ENCODE measurements at regions not wholly inside any gene's neighbourhood (a gene's known extent, or its start where the extent isn't known, plus 50 kb on each side); places are given as distances from the start of the nearest gene placed in this dataset.
"Not testable (repeated sequence)": the region's sequence is repeated elsewhere in the genome, so short reads cannot be mapped to it uniquely, and the experiment has no call there.

DNA sequence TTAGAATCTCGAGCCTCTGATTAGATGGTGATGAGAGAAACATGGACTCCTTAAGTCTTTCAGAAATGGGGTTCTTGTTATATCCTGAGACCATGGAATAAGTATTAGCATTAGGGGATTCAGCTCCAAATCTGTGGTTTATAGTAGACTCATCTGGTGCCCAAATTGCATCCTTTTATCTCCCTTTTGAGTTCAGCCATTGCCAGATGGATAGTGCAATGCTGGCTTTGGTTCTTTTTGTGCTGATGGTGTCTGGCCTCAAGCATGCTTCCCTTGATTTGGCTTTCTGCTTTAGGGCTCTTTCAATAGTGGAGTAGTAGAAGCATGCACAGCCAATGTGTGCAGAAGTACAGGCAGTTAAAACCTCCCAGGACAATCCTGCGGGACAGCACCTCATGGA lies 306.4 kb downstream of the TSN start:
- DNase-seq (ENCODE audit: low read depth) = no peak

DNA sequence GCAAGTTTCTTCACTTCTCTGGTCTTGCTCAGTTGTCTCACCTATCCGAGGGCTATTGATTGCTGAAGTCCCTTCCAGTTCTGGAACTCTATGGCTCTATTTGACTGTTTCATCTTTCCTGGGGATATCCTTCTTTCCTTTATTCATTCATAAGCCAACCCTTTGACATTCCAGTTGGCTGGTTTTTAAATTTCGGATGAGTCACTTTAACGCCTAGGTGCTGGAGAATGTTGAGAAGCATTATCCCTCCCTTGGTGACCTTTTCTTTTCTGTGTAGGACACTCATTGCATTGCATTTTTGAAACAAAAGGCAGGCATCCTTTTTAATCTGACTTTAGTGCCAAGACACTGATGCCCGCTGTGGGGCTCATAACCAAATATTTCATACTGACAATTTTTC lies 307.1 kb downstream of the TSN start:
- no peak for DNase-seq (ENCODE audit: low read depth)

DNA sequence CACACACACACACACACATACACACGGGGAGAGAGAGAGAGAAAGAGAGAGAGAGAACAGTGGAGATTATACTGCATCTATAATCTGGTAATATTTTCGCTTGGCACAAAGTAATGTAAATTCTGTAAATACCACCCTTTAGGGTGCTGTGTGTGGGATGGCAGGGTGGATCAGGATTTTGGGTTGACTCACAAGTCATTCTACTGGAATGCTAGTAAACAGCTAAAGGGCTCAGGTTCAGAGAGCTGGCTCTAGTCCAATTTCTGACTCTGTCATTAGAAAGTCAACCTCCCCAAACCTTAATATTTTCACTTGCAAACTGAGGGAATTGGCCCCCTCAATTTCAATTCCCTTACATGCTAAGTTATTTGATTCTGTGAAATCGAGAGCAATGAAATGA lies 308.3 kb downstream of the TSN start:
- no peak for DNase-seq (ENCODE audit: low read depth)

DNA sequence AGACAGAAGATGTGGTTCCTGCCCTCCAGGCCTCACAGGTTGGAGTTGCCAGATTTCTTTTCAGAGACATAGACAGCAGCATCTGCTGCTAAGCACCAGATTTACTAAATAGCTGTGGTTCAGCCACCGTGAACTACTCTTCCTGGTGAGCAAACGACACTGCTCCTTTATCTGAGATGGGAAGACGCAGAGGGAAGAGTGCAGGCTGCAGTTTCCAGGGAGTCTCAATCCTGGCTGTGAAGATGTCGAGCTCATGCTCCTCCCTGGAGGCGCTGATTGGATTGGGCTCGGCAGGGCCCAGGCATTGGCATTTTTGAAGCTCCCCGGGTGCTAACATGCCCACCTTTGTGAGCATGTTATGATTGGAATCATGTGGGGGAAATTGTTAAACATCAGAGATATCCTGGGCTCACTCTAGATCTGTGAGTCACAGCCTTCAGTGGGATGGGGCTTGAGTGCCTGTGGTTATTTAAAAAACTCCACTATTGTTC lies 314.8 kb downstream of the TSN start:
- DNase-seq (ENCODE audit: low read depth) = no peak

DNA sequence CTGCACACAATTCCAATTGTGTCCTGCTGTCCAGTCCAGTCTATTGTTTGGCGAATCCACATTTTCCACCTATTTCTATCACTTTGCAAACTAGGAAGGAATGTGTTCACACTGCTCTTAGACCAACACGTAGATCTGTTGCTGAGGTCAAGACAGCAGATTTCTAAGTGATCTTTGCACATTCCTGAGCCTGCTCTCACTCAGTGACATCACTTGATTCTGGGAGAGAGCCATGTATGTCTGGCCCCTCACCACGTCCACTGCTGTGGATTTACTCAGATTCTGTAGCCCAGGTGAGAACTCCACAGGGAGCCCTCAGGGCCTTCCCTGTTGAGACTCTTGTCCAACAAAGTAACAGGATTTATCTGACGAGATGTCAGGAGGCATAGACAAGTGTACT lies 317.2 kb downstream of the TSN start:
- DNase-seq (ENCODE audit: low read depth) = no peak

DNA sequence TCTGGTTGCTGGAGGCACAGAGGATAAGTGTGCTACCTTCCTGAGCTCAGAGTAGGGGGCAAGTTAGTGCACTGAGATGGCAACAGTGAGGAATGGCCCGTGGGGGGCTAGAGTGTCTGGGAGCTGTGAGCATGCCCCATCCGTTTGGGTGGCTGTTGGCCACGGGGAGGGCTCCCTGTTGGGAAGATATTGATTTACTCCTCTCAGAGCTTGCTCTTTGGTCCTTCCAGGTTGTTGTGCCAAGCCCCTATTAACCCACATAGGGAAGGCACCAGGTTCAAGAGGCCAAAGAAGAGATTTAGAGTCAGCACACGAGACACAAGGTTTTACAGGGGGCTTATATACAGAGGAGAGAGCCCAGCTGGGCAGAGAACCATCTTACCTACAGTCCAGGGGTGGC lies 318.8 kb downstream of the TSN start:
- no peak for DNase-seq (ENCODE audit: low read depth)

DNA sequence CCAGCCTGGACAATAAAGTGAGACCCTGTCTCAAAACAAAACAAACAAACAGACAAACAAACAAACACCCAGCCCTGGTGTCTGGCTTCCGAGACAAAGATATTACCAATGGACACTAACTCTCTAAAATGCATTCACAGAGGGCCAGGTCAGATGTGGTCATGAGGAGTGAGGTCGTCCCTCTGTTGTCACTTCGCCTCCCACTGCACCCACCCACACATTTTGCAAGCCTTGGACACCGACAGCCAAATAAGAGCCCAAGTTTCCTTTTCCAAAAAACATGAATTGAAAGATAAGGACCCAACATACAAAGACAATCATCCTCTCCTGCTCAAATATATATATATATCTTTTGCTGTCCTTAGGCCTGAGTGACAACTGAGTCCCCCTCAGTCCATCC lies 319.9 kb downstream of the TSN start:
- DNase-seq (ENCODE audit: low read depth) = no peak

DNA sequence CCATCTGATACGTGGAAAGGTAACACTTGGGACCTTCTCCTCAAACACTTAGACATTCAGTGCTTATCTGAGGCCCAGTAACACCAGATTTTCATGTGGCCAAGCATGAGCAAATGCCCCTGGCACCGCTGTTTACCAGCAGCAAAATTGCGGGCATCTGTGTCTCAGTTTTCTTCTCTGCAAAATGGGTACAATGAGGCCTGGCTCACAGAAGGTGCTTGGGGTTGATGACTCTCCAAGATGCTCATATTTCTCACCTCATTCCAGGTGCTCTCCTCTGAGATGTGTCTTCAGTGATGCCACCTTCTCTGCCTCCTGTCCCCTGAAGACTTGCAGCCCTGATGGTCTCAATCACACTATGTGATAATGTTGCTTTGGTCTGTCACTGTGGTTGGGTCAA lies 321.7 kb downstream of the TSN start:
- no peak for DNase-seq (ENCODE audit: low read depth)

DNA sequence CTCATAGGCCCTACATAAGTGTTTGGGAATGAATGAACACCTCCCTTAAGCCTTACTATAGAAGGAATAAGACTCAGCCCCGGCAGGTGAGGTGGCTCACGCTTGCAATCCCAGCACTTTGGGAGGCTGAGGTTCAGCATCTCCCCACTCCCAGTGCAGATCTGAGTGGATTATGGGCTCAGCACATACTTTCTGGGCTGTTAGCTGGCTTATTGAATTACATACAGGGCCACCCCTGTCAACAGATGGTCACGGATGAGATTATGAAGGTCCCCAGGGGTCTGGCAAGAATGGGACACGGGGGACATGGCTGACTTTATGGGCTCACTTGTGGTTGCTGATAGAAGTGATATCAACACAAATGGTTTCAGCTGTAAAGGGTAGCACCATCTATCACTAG lies 322.3 kb downstream of the TSN start:
- DNase-seq (ENCODE audit: low read depth) = no peak

DNA sequence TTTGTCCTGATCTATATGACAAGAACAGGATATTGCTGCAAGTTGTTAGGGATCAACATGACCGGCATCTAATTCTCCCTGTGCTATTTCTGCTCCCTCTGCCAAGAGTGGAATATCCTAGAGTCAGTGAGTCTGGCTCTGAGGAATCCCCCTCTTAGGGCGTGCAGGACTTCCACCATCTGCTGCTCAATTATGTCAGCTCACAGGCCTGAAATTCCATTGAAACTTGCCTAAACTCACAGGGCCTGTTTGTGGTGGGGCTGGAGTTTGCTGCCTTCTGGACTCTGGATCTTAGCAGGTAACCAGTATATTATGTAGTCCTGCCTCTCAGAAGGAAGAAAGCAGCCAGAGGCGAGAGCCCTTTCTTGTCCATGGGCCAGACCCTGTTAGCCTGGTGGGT lies 323.0 kb downstream of the TSN start:
- DNase-seq (ENCODE audit: low read depth) = no peak

DNA sequence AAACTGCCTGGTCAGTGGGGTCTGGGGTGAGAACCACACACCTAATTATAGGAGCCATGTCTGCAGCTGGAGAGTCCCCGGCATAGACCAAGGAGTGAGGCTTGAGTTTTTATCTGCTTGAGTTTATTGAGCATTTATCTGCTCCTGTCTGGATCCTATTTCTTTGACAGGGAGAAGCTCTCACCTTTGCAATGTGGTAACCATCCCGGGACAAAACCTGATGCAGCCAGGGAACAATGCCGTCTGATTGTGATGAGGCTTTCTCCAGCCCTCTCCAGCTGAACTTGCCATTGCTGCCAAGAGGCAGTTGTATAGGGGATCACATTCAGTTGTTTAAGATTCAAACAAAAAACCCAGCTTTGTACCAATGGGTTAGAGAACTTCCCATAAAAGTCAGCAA lies 324.4 kb downstream of the TSN start:
- no peak for DNase-seq (ENCODE audit: low read depth)

DNA sequence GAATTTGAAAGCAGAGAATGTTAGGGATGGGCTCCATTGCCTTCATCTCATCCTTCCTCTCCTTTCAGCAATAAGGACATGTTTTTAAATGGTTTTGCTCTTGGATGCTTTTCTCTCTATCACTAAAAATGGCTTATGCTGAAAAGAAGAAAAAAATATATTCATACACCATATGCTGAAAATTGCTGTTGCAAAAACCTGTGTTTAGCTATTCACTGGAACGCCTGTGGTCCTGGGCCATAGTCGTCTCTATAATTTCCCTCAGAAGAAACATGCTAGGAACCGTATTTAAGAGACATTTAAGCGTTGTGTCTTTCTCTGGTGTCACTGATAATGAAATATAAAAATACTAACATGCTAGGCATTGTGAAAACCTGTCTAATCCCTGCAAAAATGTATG lies 324.9 kb downstream of the TSN start:
- no peak for DNase-seq (ENCODE audit: low read depth)

DNA sequence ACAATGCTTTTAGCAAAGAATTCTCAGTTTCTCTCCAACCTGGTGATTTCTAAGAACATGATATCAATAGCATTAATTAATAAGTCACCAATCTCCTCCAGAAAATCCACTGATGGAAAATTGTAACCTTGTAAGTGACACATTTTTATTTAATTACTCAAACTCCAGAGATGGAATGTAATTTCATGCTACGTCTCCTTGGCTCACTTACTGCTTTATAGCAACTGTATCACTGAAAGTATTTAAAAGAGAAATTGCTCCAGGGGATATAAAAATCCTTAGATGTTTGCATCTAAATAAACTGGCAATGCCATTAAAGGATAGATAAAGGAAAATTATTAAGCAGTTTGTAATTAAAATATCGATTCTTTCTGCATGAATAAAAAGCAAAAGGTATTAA lies 325.4 kb downstream of the TSN start:
- no peak for DNase-seq (ENCODE audit: low read depth)

DNA sequence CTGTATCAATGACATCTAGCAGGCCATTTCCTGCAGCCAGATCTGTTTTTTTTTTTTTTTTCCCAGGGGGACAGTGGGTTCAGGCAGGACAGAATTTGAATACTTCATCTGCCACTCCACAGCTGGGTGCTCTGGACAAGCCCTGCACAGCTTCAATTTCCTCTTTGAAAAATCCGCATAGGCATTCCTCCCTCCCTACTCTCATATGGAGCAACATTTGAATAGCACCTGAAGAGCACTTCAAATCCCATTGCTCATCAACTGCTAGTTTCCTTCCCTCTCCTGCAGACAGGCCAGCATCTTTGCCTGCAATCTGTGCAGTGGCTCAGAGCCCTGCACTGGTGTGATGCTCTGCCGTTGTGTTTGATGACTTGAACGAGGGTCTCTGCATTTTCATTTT lies 326.3 kb downstream of the TSN start:
- DNase-seq (ENCODE audit: low read depth) = no peak

DNA sequence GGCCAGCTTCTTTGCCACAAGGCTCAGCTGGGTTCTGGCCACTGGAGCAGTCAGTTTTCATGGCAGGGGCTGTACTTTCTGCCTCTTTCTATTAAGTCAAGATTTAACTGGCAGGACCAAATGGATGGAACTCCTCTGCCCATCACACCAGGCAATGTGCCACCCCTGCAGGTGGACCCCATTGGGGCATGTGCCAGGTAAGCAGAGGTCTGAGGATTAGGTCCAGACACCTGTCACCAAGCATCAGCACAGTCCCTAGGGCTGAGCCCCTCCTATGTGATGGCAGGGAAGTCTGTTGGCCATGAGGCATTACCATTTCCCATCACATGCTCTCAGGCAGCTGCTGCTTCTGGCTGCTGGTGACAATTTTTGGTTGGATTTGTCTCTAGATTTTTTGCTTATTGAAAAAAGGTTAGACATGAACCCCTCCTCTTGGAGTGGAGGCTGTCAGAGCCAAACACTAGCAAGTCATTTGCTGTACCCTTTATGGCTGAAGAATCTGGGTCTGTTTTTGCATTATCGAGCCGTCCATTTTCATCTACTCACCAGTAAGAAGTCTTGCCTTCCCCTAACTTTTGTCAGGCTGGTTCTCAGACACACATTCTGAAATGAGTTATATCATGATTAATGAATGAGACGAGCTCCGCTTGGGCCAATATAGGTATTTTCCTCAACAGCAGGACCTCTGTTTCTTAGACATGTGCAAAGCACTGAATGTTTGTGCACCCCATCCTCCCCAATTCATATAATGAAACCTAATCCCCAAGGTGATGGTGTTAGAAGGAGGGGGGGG lies 328.0 kb downstream of the TSN start:
- DNase-seq (ENCODE audit: low read depth) = no peak

DNA sequence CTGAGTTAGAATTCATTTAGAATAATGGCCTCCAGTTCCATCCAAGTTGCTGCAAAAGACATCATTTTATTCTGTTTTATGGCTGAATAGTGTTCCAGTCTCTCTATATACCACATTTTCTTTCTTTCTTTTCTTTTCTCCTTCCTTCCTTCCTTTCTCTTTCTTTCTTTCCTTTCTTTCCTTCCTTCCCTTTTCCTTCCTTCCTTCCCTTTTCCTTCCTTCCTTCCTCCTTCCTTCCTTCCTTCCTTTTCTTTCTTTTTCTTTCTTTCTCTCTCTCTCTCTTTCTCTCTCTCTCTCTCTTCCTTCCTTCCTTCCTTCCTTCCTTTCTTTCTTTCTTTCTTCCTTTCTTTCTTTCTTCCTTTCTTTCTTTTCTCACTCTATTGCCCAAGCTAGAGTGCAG lies 330.2 kb downstream of the TSN start:
- not testable (repeated sequence) for DNase-seq (ENCODE audit: low read depth)

DNA sequence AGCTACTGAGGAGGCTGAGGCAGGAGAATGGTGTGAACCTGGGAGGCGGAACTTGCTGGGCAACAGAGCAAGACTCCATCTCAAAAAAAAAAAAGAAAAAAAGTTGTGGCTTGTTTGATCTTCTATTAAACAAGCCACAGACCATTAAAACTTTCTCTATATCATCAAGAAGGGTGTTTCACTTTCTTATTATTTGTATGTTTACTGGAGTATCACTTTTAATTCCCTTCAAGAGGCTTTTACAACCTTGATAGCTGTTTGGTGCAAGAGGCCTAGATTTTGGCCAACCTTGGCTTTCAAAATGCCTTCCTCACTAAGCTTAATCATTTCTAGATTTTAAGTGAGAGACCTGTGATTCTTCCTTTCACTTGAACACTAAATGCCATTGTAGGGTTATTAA lies 339.1 kb downstream of the TSN start:
- DNase-seq (ENCODE audit: low read depth) = no peak

DNA sequence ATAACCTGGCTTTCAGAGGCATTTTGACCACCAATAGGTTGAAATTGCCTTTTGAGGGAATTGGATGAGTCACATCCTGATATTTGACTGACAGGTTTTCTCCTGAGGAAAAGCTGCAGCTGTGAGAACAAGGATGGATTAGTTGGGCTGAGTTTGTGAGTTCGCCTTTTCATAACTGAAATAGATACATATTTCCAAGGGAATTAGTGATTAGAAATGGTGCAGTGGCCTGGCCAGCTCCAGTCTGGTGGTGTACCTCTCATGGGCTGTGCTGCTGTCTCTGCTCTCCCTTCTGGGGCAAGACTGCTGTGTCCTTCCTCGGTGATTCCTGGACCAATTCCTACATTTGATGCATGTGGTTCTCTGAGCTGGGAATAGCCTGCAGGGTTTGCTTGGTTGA lies 341.3 kb downstream of the TSN start:
- no peak for DNase-seq (ENCODE audit: low read depth)

DNA sequence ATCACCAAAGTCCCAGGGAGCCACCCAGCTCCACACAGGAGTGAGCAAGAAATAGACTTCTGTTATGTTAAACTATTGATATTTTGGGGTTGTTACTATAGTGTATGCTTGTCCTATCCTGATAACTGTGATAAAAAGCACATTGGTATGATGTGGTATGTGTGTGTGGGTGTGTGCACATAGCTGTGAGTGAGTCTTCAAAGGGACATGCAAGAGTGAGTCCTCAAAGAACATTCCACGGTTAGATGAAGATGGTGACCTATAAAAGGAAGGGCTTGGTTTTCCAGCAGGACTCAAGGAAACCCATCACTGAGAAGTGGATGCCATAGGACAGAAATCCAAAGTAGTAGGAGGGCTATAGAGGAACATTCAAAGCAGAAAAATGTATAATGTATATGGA lies 342.9 kb downstream of the TSN start:
- no peak for DNase-seq (ENCODE audit: low read depth)

DNA sequence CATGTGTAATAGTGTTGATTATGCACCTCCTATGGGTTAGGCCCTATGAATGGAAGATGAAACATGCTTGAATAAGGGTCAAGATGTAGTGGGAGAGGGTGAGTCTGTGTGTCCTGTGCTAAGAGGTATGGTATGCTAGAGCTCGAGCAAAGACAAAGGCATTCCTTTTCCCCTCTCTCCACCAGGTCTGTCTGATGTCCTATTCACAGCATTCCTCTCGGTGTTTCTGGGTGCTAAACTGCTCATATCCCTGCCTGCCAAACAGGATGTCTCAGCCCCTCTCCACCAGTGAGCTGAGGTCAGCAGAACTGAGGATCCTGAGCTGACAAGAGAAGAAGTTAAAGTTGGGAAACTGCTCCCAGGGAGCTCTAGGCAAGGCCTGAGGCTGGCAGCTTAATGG lies 344.9 kb downstream of the TSN start:
- DNase-seq (ENCODE audit: low read depth) = no peak

DNA sequence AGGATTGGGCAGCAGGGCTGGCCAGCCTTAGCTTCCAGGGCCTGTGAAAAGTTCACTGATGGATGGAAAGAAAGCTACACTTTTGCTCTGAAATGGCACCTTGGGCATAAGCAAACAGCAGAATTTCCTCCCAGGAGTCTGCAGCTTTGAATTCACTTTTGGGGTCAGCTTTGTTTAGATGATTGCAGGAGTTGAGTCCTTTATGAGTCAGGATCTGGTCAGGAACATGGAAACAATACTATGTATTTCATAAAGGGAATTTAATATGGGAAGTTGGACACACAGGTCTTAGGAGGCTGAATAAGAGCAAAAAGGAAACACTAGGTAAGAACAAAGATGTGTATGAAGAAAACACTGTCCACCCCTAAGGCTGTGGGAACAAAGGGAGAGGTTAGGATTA lies 345.3 kb downstream of the TSN start:
- DNase-seq (ENCODE audit: low read depth) = no peak

DNA sequence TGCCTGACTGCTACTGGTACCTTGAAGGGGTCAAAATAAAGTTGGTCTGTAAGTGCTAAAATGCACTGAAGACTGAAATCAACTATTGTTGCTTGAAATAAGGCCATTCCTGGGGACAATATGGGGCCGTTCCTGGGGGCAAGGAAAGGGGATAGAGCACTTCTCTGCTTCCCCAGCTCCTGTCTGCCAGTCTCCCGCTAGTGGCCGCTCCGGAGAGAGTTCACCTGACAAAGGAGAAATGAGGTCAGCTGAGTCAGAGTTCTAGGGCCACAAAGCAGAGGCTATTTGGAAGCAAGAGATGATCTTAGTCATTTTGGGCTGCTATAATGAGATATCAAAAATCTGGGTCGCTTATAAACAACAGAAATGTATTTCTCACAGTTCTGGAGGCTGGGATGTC lies 345.9 kb downstream of the TSN start:
- no peak for DNase-seq (ENCODE audit: low read depth)

DNA sequence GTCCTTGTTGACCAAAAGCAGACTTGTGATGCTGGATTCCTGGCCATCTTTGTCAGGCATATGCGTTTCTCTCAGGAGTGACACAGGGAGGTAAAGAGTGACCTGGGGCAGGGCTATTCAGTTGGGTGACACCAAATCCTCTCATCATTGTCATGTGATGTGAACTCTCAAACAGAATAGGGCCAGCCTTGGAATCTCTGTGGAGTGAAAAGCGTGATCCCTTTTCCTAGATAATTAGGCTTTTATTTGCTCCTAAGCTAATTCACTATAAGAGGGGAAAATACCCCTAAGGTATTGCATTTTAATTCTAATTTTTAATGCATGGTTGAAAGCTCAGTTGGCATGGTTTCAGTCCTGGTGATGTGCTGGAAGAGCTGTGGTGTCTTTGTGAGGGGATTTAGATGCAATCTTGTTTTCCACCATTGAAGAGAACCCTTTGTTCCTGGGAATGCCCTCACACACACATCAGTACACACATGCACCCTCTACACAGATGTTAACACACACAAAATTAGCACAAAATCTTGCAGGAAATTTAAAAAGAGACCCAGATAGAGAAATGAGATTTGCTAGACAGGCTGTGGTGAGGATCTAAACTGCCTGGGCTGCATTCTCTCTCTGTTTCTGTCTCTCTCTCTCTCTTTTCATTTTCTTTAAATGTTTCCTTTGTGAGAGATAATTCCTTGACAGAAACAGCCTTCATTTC lies 349.9 kb downstream of the TSN start:
- no peak for DNase-seq (ENCODE audit: low read depth)

DNA sequence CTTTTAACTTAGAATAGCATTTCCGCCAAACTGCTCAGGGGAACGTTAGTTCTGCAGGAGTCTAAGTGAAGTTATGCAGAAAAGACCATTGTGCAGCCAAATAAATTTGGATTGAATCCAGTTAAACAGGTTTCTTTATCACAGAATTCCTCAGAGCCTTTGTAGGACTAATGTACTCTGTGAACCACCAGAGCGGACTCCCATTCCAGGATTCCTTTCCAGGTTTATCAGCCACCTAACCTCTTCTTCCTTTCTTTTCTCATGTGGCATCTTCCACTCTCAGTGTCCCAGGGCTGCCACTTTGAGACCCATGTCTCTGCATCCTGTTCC lies 350.4 kb downstream of the TSN start:
- DNase-seq (ENCODE audit: low read depth) = no peak
